Progenitor cell of endocrine pancreas (in vitro differentiated cells): ENCODE measurements at regions not wholly inside any gene's neighbourhood (a gene's known extent, or its start where the extent isn't known, plus 50 kb on each side); places are given as distances from the start of the nearest gene placed in this dataset.
A peak's percentile ranks its signal among the peaks of the same experiment; 100 is the strongest.
"Not testable (repeated sequence)": the region's sequence is repeated elsewhere in the genome, so short reads cannot be mapped to it uniquely, and the experiment has no call there.

Source experiments
- DNase-seq: peaks from one replicate; pipeline ENCODE4 v3.0.0; 2021; ENCODE audit warnings: low spot score; ENCODE audit not compliant: unreplicated experiment
- H3K27ac Mint-ChIP-seq: 2 replicates; pipeline ENCODE4 v1.8.0; 2021; ENCODE audit warnings: mild to moderate bottlenecking, moderate library complexity, mixed read lengths
- H3K27me3 Mint-ChIP-seq: 2 replicates; pipeline ENCODE4 v1.8.0; 2021; ENCODE audit warnings: mixed read lengths
- H3K36me3 Mint-ChIP-seq: 2 replicates; pipeline ENCODE4 v1.8.0; 2022; ENCODE audit warnings: mixed read lengths; ENCODE audit not compliant: insufficient read depth
- H3K4me1 Mint-ChIP-seq: 2 replicates; pipeline ENCODE4 v1.8.0; 2021; ENCODE audit warnings: low read depth, mixed read lengths
- H3K4me3 Mint-ChIP-seq: 2 replicates; pipeline ENCODE4 v1.8.0; 2021; ENCODE audit warnings: low read depth, mild to moderate bottlenecking, moderate library complexity, mixed read lengths
- H3K9me3 Mint-ChIP-seq: 2 replicates; pipeline ENCODE4 v1.8.0; 2021; ENCODE audit warnings: low read depth, mixed read lengths
- CTCF ChIP-seq: fragments of 200-600 bp; sonication (generic); IDR thresholded peaks from one replicate; pipeline ENCODE4 v1.5.0; 2021; ENCODE audit warnings: antibody characterized with exemption, mild to moderate bottlenecking; ENCODE audit not compliant: unreplicated experiment

GRCh38 chr1:220962031-220962751 is 82.9 kb downstream of the HLX start:
- no peak overlapping the region for H3K4me3 Mint-ChIP-seq
- no peaks in the 10 kb centered on the region for H3K36me3 Mint-ChIP-seq
- peaks cover 8% of the 10 kb centered on the region for H3K9me3 Mint-ChIP-seq
- H3K4me1 Mint-ChIP-seq, result peaks cover 8% of the 10 kb centered on the region
- peaks cover 3% of the 10 kb centered on the region for H3K27me3 Mint-ChIP-seq
- no peak for DNase-seq
- no peak overlapping the region for H3K27ac Mint-ChIP-seq
- TF ChIP-seq CTCF, result no peak

- Mint-ChIP-seq H3K4me1 (peaks cover 8% of the 10 kb centered on the region), H3K9me3 (peaks cover 8% of the 10 kb centered on the region), H3K27ac (no peak overlapping the region), H3K4me3 (no peak overlapping the region), H3K36me3 (no peaks in the 10 kb centered on the region), H3K27me3 (peaks cover 3% of the 10 kb centered on the region)
- no peak for TF ChIP-seq CTCF
- DNase-seq, result no peak
These were observed 86.8 kb downstream of the HLX start for GRCh38 chr1:220966041-220966440.

- Mint-ChIP-seq H3K27ac (no peak overlapping the region), H3K9me3 (peaks cover 8% of the 10 kb centered on the region)
- no peak for TF ChIP-seq CTCF
These were observed 87.2 kb downstream of the HLX start for GRCh38 chr1:220966473-220966872.

GRCh38 chr1:220966881-220967611 is 87.8 kb downstream of the HLX start:
- Mint-ChIP-seq H3K4me1 (peaks cover 8% of the 10 kb centered on the region), H3K36me3 (no peaks in the 10 kb centered on the region), H3K9me3 (peaks cover 9% of the 10 kb centered on the region), H3K27ac (peak overlapping the region; percentile 52), H3K4me3 (no peak overlapping the region), H3K27me3 (peaks cover 3% of the 10 kb centered on the region)
- TF ChIP-seq CTCF, result no peak
- no peak for DNase-seq

More at GRCh38 chr1:220966473-220966872, 87.2 kb downstream of the HLX start:
- no peak for DNase-seq
- peaks cover 3% of the 10 kb centered on the region for H3K27me3 Mint-ChIP-seq
- no peak overlapping the region for H3K4me3 Mint-ChIP-seq
- no peaks in the 10 kb centered on the region for H3K36me3 Mint-ChIP-seq
- peaks cover 8% of the 10 kb centered on the region for H3K4me1 Mint-ChIP-seq

GRCh38 chr1:220967911-220968310 is 88.7 kb downstream of the HLX start:
- TF ChIP-seq CTCF, result no peak
- peaks cover 10% of the 10 kb centered on the region for H3K9me3 Mint-ChIP-seq
- H3K4me1 Mint-ChIP-seq, result peaks cover 8% of the 10 kb centered on the region
- peaks cover 3% of the 10 kb centered on the region for H3K27me3 Mint-ChIP-seq
- no peak for DNase-seq
- no peak overlapping the region for H3K4me3 Mint-ChIP-seq
- H3K27ac Mint-ChIP-seq, result no peak overlapping the region
- no peaks in the 10 kb centered on the region for H3K36me3 Mint-ChIP-seq

GRCh38 chr1:220969281-220969680 is 90.0 kb downstream of the HLX start:
- H3K27ac Mint-ChIP-seq, H3K4me3 Mint-ChIP-seq, H3K36me3 Mint-ChIP-seq, DNase-seq, H3K4me1 Mint-ChIP-seq, H3K9me3 Mint-ChIP-seq, H3K27me3 Mint-ChIP-seq: not testable (repeated sequence)
